Posterior vena cava (tissue), 2 donors: ENCODE measurements at regions not wholly inside any gene's neighbourhood (a gene's known extent, or its start where the extent isn't known, plus 50 kb on each side); places are given as distances from the start of the nearest gene placed in this dataset.
"Not testable (repeated sequence)": the region's sequence is repeated elsewhere in the genome, so short reads cannot be mapped to it uniquely, and the experiment has no call there.

Source experiments
- DNase-seq: peaks from one replicate; pipeline ENCODE4 v3.0.0-alpha.2; 2020; ENCODE audit warnings: low spot score
- intact Hi-C, 2 donors: fragments of 100-400 bp; cut with DNase I; formaldehyde crosslinking; loops; one replicate each; pipeline versions ENCODE4 v1.14.1 to v1.14.2; 2022 to 2023
- donor health status: DM: yes; HTN: yes; CAD: no.
- donor health status: DM: yes; HTN: yes; CAD: no.

GRCh38 chr10:4226941-4227540, 442.0 kb upstream of the KLF6 start:
- intact Hi-C loops: no loop called here
- no peak for DNase-seq

- intact Hi-C loops: no loop called here
- no peak for DNase-seq
Observed at GRCh38 chr10:4224178-4224577, 439.2 kb upstream of the KLF6 start.

DNA sequence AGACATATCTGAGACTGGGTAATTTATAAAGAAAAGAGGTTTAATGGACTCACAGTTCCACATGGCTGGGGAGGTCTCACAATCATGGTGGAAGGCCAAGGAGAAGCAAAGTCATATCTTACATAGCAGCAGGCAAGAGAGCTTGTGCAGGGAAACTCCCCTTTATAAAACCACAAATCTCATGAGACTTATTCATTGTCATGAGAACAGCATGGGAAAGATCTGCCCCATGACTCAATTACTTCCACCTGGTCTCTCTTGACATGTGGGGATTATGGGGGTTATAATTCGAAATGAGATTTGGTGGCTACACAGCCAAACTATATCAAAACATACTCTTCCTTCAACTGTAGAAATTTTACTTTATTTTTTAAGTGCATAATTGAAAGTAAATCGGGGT, 436.3 kb upstream of the KLF6 start:
- DNase-seq, intact Hi-C loops: not testable (repeated sequence)

GRCh38 chr10:4219901-4220300, 434.9 kb upstream of the KLF6 start:
- intact Hi-C loops: no loop called here

GRCh38 chr10:4217653-4218052, 432.6 kb upstream of the KLF6 start:
- no peak for DNase-seq
- intact Hi-C loops: no loop called here

More at GRCh38 chr10:4219901-4220300, 434.9 kb upstream of the KLF6 start:
- no peak for DNase-seq

DNA sequence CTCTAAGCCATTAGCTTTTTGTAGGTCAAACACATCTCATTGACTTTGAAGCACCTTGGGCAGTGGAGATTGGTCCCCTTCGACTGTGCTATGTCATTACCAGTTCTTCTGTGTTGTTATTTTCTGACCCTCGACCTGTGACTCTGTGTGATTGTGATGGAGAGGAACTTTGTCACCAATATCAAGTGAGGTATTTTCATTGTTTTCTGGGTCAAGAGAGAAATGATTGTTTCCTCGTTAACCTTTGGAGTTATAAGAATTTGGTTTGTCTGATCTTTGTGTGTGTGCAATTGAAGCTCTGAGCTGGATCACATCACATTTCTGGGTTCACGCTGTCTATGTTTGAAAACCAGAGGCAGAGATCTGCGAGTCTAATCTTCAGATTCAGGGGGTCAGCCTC, 432.2 kb upstream of the KLF6 start:
- DNase-seq: no peak
- intact Hi-C loops: no loop called here

- intact Hi-C loops: no loop called here
- DNase-seq: no peak
Observed at GRCh38 chr10:4216726-4217125, 431.7 kb upstream of the KLF6 start.

GRCh38 chr10:4215963-4216575, 431.1 kb upstream of the KLF6 start:
- DNase-seq: no peak
- intact Hi-C loops: no loop called here

DNA sequence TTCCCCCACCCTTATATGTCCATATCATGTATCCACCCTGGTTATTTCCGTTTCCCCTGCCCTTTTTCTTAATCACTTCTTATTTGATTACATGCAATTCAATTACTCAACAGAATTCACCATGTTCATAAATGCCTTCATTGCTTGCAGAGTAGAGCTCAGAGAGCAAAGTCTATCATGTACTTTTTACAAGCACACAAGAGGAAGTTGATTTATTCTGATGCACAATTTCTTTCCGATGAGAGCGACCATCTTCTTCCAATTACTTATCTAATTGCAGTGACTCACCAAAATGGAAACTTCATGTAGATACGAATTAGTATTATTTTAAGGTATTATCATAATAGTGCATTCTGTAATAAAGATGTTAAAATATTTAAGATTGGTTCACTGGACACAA, 430.5 kb upstream of the KLF6 start:
- no peak for DNase-seq
- intact Hi-C loops: no loop called here

DNA sequence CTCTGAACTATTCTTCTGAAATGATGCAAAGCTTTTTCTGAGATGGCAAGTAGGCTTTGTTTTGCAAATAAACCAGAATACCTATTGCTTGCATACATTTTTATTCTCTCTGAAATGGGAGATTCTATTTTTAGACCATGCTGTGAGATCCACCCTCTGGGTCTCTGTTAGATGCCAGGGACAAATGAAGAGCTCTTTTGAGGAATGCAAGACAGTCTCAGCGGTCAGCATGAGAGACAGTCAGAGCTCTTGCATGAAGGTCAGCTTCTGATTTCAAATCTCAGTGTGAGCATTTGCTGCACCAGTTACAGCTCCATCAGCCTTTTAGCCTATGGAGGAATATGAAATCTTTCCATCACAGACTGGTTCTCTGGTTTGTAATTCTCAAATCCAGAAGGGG, 429.9 kb upstream of the KLF6 start:
- intact Hi-C loops: no loop called here
- DNase-seq: no peak

- no peak for DNase-seq
- intact Hi-C loops: no loop called here
Observed at GRCh38 chr10:4213441-4213840, 428.4 kb upstream of the KLF6 start.

- intact Hi-C loops: no loop called here
- no peak for DNase-seq
Observed at GRCh38 chr10:4212111-4212630, 427.2 kb upstream of the KLF6 start.

GRCh38 chr10:4208499-4208898, 423.5 kb upstream of the KLF6 start:
- no peak for DNase-seq
- intact Hi-C loops: no loop called here

GRCh38 chr10:4205113-4205512, 420.1 kb upstream of the KLF6 start:
- no peak for DNase-seq
- intact Hi-C loops: no loop called here

DNA sequence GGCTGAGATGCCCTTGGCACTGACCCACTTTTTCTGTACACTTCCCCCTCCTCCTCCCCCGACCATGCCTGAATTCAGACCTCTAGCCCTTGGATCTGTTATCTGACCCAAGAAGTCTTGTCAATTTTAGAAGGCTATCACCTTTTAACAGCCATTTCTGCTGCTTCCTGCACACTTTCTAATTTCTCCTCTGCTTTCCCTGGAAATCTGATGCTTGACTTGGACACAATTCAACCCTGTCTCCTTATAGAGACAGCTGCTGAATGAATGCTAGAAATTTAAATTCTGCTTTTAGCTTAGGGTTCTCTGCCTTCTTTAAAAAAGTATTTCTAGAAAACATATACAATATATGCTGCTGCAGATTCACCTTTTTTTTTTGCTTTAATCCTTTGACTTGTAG, 417.9 kb upstream of the KLF6 start:
- intact Hi-C loops: no loop called here

DNA sequence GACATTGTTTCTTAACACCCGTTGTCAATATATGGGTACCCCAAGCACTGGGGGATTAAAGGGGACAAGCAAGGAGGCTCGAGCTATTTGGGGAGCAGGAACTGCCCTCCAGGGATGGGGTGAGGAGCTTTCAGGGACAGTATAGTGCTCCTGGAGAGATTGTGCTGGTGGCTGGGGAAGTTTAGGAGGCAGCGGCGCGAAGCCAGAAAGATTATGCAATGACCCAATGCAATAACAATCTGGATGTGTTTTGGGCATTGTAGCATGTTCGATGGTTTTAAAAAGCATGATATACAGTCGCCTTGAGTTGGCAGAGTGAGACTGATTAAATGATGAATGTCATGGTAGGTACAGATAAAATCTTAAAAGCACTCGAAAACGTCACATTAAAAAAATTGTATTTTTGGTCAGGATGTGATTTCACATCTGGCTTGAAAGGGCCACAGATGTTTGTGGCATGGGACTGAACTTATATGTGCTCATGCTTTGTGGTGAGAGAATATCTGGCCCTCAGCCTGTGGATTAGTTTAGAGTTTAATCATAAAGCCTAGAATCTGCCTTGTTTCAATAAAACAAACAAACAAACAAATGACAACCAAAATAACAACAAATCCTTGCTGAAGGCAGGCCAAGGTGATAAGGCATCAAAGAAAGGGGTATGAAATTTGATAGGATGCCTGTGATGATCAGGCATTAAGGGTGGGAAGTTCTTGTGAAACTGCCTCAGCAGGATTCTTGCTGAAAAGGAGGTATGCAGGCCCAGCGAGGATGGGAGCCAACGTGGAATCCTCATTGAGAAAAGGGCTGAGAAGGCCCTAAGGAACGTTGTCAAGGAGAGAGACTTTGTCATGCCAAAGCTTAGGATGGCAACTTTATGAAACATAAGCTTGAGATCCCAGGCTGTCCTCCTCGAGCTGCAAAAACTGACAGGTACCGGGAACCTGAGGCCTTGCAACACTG, 417.1 kb upstream of the KLF6 start:
- intact Hi-C loops: no loop called here
- DNase-seq: no peak

More for the DNA sequence above, 417.9 kb upstream of the KLF6 start:
- DNase-seq: no peak

DNA sequence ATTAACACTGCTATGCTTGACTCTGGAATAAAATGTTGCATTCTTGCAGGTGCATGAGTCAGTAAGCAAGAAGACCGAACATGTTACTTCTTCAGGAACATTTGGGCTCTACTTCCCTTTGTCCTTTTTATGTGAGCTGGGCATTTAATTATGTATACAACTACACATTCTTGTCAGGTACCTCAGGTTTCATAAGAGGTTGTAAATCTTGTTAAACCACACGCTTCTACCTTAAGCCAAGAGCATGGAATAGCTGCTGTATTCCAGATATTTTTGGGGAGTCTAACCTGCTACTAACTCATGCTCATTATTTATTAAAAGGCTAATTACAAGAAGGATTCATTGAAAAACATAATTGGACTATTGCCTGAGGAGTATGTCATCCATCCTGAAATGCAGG, 414.2 kb upstream of the KLF6 start:
- DNase-seq: no peak
- intact Hi-C loops: loop anchor here in 1 of 2 donors (5.0 to 10.0 kb wide), 2 partner anchors 384 to 952 kb away; no protein-coding TSS in a partner anchor

DNA sequence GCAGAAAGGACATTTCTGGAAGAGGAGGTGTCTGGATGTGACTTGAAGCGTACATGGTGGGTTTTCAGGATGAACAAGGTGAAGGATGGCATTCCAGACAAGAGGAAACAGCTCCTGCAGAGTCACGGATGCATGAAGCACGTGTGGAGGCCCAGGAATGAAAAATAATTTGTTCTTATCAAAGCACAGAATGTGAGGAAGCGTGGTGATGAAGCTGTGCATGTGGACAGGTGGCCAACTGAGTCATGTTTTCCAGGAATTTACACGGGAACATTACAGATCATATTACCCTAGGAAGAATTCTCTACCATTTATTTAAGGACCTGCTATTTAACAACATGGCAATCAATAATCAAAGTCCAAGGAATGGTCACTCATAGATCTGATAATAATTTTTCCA, 413.2 kb upstream of the KLF6 start:
- intact Hi-C loops: loop anchor here in 1 of 2 donors (5.0 to 10.0 kb wide), 2 partner anchors 383 to 951 kb away; no protein-coding TSS in a partner anchor
- DNase-seq: no peak

DNA sequence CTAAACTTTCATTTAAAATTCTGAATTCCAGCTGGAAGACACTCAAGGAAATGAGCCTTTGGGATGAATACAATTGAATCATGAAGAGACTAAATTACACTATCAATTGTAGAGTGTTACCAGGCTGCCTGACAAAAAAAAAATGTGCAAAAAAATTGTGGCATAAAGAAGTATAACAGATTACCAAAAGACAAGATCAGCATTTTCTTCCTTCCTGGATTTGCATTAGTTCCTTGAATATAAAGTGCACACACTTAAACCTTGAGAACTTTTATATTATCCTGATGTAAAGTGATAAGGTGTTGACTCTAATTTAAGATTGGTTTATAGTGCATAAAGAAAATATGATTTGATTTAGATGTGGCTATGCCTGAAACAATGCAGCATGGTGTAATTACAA, 412.7 kb upstream of the KLF6 start:
- intact Hi-C loops: loop anchor here in 1 of 2 donors (5.0 to 10.0 kb wide), 2 partner anchors 383 to 950 kb away; no protein-coding TSS in a partner anchor

More for the DNA sequence above, 412.7 kb upstream of the KLF6 start:
- DNase-seq: no peak
